HUES48 (cell line): ENCODE measurements at regions not wholly inside any gene's neighbourhood (a gene's known extent, or its start where the extent isn't known, plus 50 kb on each side); places are given as distances from the start of the nearest gene placed in this dataset.

Experiments
- H3K27ac ChIP-seq: one replicate; pipeline ENCODE4 v1.7.0; 2013; ENCODE audit warnings: low read depth, low read length, inconsistent platforms
- H3K27me3 ChIP-seq: 2 replicates; pipeline ENCODE4 v1.6.1; 2013; ENCODE audit warnings: mild to moderate bottlenecking, low read length; ENCODE audit not compliant: control insufficient read depth, insufficient read depth
- H3K36me3 ChIP-seq: 2 replicates; pipeline ENCODE4 v1.6.1; 2013; ENCODE audit warnings: low read length; ENCODE audit not compliant: control insufficient read depth, insufficient read depth
- H3K4me1 ChIP-seq: 2 replicates; pipeline ENCODE4 v1.6.1; 2013; ENCODE audit warnings: mild to moderate bottlenecking, low read length; ENCODE audit not compliant: control insufficient read depth, insufficient read depth
- H3K4me3 ChIP-seq: 2 replicates; pipeline ENCODE4 v1.5.1; 2013; ENCODE audit warnings: mild to moderate bottlenecking, low read depth, low read length
- H3K9ac ChIP-seq: 2 replicates; pipeline ENCODE4 v1.6.1; 2013; ENCODE audit warnings: mild to moderate bottlenecking, low read depth, low read length, moderate library complexity
- H3K9me3 ChIP-seq: 2 replicates; pipeline ENCODE4 v1.6.1; 2013; ENCODE audit warnings: low read length; ENCODE audit not compliant: control insufficient read depth, insufficient read depth

GRCh38 chr5:3349704-3350565 is 245.7 kb upstream of the IRX1 start:
- no peaks in the 10 kb centered on the region for H3K27me3 ChIP-seq
- no peak overlapping the region for H3K4me3 ChIP-seq
- H3K9me3 ChIP-seq = no peaks in the 10 kb centered on the region
- H3K27ac ChIP-seq = no peak overlapping the region
- no peaks in the 10 kb centered on the region for H3K36me3 ChIP-seq
- no peak overlapping the region for H3K9ac ChIP-seq
- H3K4me1 ChIP-seq = no peaks in the 10 kb centered on the region

GRCh38 chr5:3348576-3349535 is 246.8 kb upstream of the IRX1 start:
- Histone ChIP-seq H3K27me3 (no peaks in the 10 kb centered on the region), H3K27ac (no peak overlapping the region), H3K9ac (no peak overlapping the region), H3K36me3 (no peaks in the 10 kb centered on the region), H3K9me3 (no peaks in the 10 kb centered on the region), H3K4me1 (no peaks in the 10 kb centered on the region), H3K4me3 (no peak overlapping the region)

DNA sequence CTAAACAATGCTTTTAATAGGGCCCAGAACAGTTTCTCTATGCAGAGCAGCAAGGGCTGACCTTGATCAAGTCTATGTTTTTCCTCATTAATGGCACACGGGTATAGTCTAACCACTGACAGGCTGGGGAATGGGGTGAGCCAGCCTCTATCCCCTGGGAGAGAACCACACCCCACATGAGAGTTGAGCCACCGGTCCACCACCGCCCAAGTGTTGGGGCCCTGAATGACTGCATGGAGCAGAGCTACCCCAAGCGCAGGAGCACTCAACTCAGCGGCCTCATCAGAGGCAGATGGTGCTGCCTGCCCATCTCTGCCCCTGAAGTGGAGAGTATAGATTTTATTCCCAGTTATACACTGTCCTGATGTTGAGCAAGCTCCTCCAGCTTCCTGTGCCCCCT is 247.9 kb upstream of the IRX1 start:
- H3K27me3 ChIP-seq = no peaks in the 10 kb centered on the region
- H3K9ac ChIP-seq = no peak overlapping the region
- no peak overlapping the region for H3K27ac ChIP-seq
- H3K36me3 ChIP-seq = no peaks in the 10 kb centered on the region
- H3K9me3 ChIP-seq = no peaks in the 10 kb centered on the region
- no peaks in the 10 kb centered on the region for H3K4me1 ChIP-seq
- H3K4me3 ChIP-seq = no peak overlapping the region

DNA sequence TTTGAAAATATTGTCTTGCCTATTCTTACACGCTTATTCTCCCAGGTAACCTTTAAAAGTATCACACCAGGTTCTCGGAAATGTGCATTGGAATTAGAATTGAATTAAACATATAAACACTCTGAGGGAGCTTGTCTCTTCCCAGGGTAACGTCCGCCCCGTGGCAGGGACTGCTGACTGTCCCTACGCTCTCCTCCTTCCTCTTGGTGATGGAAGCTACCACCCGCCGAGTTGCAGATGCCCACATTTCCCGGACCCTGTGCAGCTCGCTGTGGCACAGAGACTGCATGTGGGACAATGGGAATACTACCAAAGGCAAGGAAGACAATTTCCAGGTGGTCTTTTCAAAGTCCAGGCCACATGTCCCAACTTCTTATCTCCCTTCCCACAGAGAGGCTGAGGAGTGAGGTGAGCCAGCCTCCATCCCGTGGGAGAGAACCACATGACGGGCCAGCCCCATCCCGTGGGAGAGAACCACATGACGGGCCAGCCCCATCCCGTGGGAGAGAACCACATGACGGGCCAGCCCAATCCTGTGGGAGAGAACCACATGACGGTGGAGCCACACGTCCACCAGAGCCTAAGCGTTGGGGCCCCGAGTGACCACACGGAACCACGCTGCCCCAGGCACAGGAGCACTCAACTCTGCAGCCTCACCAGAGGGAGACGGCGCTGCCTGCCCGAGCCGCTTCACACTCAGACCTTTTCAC is 249.4 kb upstream of the IRX1 start:
- Histone ChIP-seq H3K4me3 (no peak overlapping the region), H3K9me3 (no peaks in the 10 kb centered on the region), H3K27me3 (no peaks in the 10 kb centered on the region), H3K27ac (no peak overlapping the region), H3K4me1 (no peaks in the 10 kb centered on the region), H3K9ac (no peak overlapping the region), H3K36me3 (no peaks in the 10 kb centered on the region)

DNA sequence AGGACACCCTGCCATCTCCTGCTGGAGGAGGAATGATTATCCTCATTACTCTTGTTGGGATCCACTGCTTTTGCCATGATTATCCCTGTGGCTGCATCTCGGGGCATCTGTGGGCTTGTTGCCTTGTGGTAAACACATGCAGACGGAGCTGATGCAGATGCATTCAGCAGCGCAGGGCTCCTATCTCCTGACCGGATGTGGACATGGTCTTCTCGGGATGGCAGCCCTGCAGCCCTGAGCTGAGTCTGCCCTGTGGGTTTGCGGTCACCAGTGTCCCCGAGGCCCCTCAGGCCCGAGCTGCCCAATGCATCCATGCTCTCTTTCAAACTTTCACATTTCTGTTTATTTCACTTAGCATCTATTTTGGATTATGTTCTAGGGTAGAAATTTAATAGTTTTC is 250.4 kb upstream of the IRX1 start:
- no peaks in the 10 kb centered on the region for H3K4me1 ChIP-seq
- no peaks in the 10 kb centered on the region for H3K27me3 ChIP-seq
- H3K36me3 ChIP-seq = no peaks in the 10 kb centered on the region
- no peak overlapping the region for H3K9ac ChIP-seq
- no peak overlapping the region for H3K4me3 ChIP-seq
- no peak overlapping the region for H3K27ac ChIP-seq
- H3K9me3 ChIP-seq = no peaks in the 10 kb centered on the region

GRCh38 chr5:3344671-3345070 is 251.0 kb upstream of the IRX1 start:
- no peak overlapping the region for H3K27ac ChIP-seq
- no peak overlapping the region for H3K4me3 ChIP-seq
- no peak overlapping the region for H3K9ac ChIP-seq
- no peaks in the 10 kb centered on the region for H3K36me3 ChIP-seq
- no peaks in the 10 kb centered on the region for H3K4me1 ChIP-seq
- no peaks in the 10 kb centered on the region for H3K9me3 ChIP-seq
- no peaks in the 10 kb centered on the region for H3K27me3 ChIP-seq

GRCh38 chr5:3343911-3344310 is 251.7 kb upstream of the IRX1 start:
- Histone ChIP-seq H3K9ac (no peak overlapping the region), H3K9me3 (no peaks in the 10 kb centered on the region), H3K27me3 (no peaks in the 10 kb centered on the region), H3K4me3 (no peak overlapping the region), H3K4me1 (no peaks in the 10 kb centered on the region), H3K27ac (no peak overlapping the region), H3K36me3 (no peaks in the 10 kb centered on the region)

GRCh38 chr5:3343211-3343610 is 252.4 kb upstream of the IRX1 start:
- no peaks in the 10 kb centered on the region for H3K4me1 ChIP-seq
- H3K27me3 ChIP-seq = no peaks in the 10 kb centered on the region
- H3K9me3 ChIP-seq = no peaks in the 10 kb centered on the region
- no peaks in the 10 kb centered on the region for H3K36me3 ChIP-seq
- H3K27ac ChIP-seq = no peak overlapping the region
- H3K9ac ChIP-seq = no peak overlapping the region
- H3K4me3 ChIP-seq = no peak overlapping the region

GRCh38 chr5:3342271-3343100 is 253.1 kb upstream of the IRX1 start:
- no peaks in the 10 kb centered on the region for H3K36me3 ChIP-seq
- no peaks in the 10 kb centered on the region for H3K9me3 ChIP-seq
- H3K27me3 ChIP-seq = no peaks in the 10 kb centered on the region
- H3K9ac ChIP-seq = no peak overlapping the region
- H3K4me1 ChIP-seq = no peaks in the 10 kb centered on the region
- H3K4me3 ChIP-seq = no peak overlapping the region
- H3K27ac ChIP-seq = no peak overlapping the region
